HCT116 (cell line): ENCODE measurements at regions not wholly inside any gene's neighbourhood (a gene's known extent, or its start where the extent isn't known, plus 50 kb on each side); places are given as distances from the start of the nearest gene placed in this dataset.

Experiments used
- ATAC-seq: fragments of 200-7000 bp; cut with Tn5 transposase; 2 replicates; pipeline ENCODE4 v1.9.1; 2020; ENCODE audit warnings: mild to moderate bottlenecking, moderate library complexity
- BruUV-seq: library from RNA; stranded (reverse); fragments of 400-500 nt; replicated peaks from 2 replicates; lab custom pipeline; 2021; lab: Mats Ljungman, UMichigan
- CTCF ChIA-PET: fragments of 300-600 bp; sonication (Branson Sonifier 250); formaldehyde crosslinking; loops from one replicate; lab custom pipeline; 2021; ENCODE audit warnings: antibody characterized with exemption; lab: Charles Lee
- POLR2A ChIA-PET: fragments of 300-600, 350-600 bp; sonication (Branson Sonifier 250); formaldehyde crosslinking; loops from one replicate; lab custom pipeline; 2021; ENCODE audit warnings: antibody characterized with exemption; lab: Charles Lee
- RAD21 ChIA-PET, 2 experiments: fragments of 300-600 bp; sonication (Branson Sonifier 250); formaldehyde crosslinking; loops; one replicate each; lab custom pipeline; 2023; ENCODE audit warnings: low total read pairs in 2 of 2; ENCODE audit not compliant: uncharacterized antibody in 2 of 2, unreplicated experiment in 2 of 2, low non-redundant PET in 1 of 2; lab: Charles Lee
- DNase-seq: peaks from one replicate; pipeline ENCODE4 v3.0.0-alpha.2; 2010; ENCODE audit warnings: low read depth, low spot score
- H2AFZ ChIP-seq: fragments of 200-600 bp; shearing (Covaris generic), sonication (generic); 2 replicates; pipeline ENCODE4 v1.6.1; 2017; ENCODE audit warnings: low read depth, mixed run types, mixed read lengths, antibody characterized with exemption, low read length; ENCODE audit not compliant: poor library complexity, severe bottlenecking
- H3K27ac ChIP-seq: 2 replicates; pipeline ENCODE4 v1.5.1; 2012; ENCODE audit warnings: low read depth, low read length
- H3K27me3 ChIP-seq: fragments of 200-600 bp; sonication (generic); 2 replicates; pipeline ENCODE4 v1.6.1; 2016; ENCODE audit warnings: mixed run types, low read length, mixed read lengths; ENCODE audit not compliant: insufficient read depth
- H3K36me3 ChIP-seq, 2 experiments: fragments of 200-500 bp in 1 of 2; fragments of 200-600 bp in 1 of 2; sonication (Bioruptor generic) in 1 of 2; sonication (generic) in 1 of 2; 2 replicates each; pipeline versions ENCODE4 v1.5.1 to v1.6.1; 2014 to 2016; ENCODE audit warnings: low read length in 2 of 2, inconsistent platforms in 1 of 2, mixed read lengths in 1 of 2, mixed run types in 1 of 2; ENCODE audit not compliant: insufficient read depth in 2 of 2, control insufficient read depth in 1 of 2
- H3K4me1 ChIP-seq, 2 experiments: fragments of 200-600 bp in 1 of 2; sonication (generic) in 1 of 2; 2 replicates each; pipeline versions ENCODE4 v1.5.1 to v1.6.1; 2012 to 2017; ENCODE audit warnings: low read length in 2 of 2, inconsistent platforms in 1 of 2, mild to moderate bottlenecking in 1 of 2, mixed read lengths in 1 of 2, mixed run types in 1 of 2, moderate library complexity in 1 of 2; ENCODE audit not compliant: insufficient read depth in 2 of 2, control insufficient read depth in 1 of 2
- H3K4me2 ChIP-seq: fragments of 200-600 bp; sonication (generic); 2 replicates; pipeline ENCODE4 v1.6.1; 2017; ENCODE audit warnings: mixed run types, low read length, mixed read lengths
- H3K4me3 ChIP-seq, 2 experiments: fragments of 200-600 bp in 1 of 2; sonication (generic) in 1 of 2; replicated peaks in 1 of 2; 2 replicates each; pipeline ENCODE4 v1.5.1; 2011 to 2016; ENCODE audit warnings: low read length in 2 of 2, control low read depth in 1 of 2, low read depth in 1 of 2, mild to moderate bottlenecking in 1 of 2, mixed read lengths in 1 of 2, mixed run types in 1 of 2
- H3K79me2 ChIP-seq: fragments of 200-600 bp; sonication (generic); 2 replicates; pipeline ENCODE4 v1.6.1; 2017; ENCODE audit warnings: mild to moderate bottlenecking, mixed run types, low read length, moderate library complexity, mixed read lengths; ENCODE audit not compliant: insufficient read depth
- H3K9ac ChIP-seq: fragments of 200-600 bp; sonication (generic); 2 replicates; pipeline ENCODE4 v1.6.1; 2016; ENCODE audit warnings: low read length, mixed read lengths
- H3K9me2 ChIP-seq: fragments of 200-600 bp; sonication (generic), shearing (Covaris generic); 2 replicates; pipeline ENCODE4 v1.6.1; 2017; ENCODE audit warnings: mixed run types, mild to moderate bottlenecking, moderate library complexity; ENCODE audit not compliant: insufficient read depth
- H3K9me3 ChIP-seq, 2 experiments: fragments of 200-500 bp in 1 of 2; fragments of 200-600 bp in 1 of 2; sonication (Bioruptor generic) in 1 of 2; sonication (generic) in 1 of 2; 2 replicates each; pipeline ENCODE4 v1.6.1; 2014 to 2017; ENCODE audit warnings: low read length in 2 of 2, mixed read lengths in 2 of 2, inconsistent platforms in 1 of 2, low read depth in 1 of 2, mild to moderate bottlenecking in 1 of 2, mixed run types in 1 of 2, moderate library complexity in 1 of 2; ENCODE audit not compliant: control insufficient read depth in 1 of 2, insufficient read depth in 1 of 2
- H4K20me1 ChIP-seq: fragments of 200-600 bp; sonication (generic), shearing (Covaris generic); 2 replicates; pipeline ENCODE4 v1.6.1; 2017; ENCODE audit warnings: mixed run types, mild to moderate bottlenecking, moderate library complexity; ENCODE audit not compliant: insufficient read depth
- CBX3 ChIP-seq: IDR thresholded peaks from 2 replicates; pipeline ENCODE4 v1.6.1; 2012; ENCODE audit warnings: low read depth
- CTCF ChIP-seq, 3 experiments: fragments of 200-600 bp in 1 of 3; sonication (generic) in 1 of 3; IDR thresholded peaks in 2 of 3; conservative IDR thresholded peaks in 1 of 3; 2 replicates each; pipeline ENCODE4 v1.5.1; 2012 to 2017; ENCODE audit warnings: low read depth in 2 of 3, low read length in 2 of 3, antibody characterized with exemption in 1 of 3, borderline replicate concordance in 1 of 3, control low read depth in 1 of 3, mild to moderate bottlenecking in 1 of 3, mixed read lengths in 1 of 3, mixed run types in 1 of 3, moderate library complexity in 1 of 3; ENCODE audit not compliant: insufficient read depth in 1 of 3
- EGR1 ChIP-seq: IDR thresholded peaks from 2 replicates; pipeline ENCODE4 v1.6.1; 2012; ENCODE audit warnings: low read depth
- ELF1 ChIP-seq: IDR thresholded peaks from 2 replicates; pipeline ENCODE4 v1.6.1; 2012; ENCODE audit warnings: low read depth, borderline replicate concordance
- EZH2phosphoT487 ChIP-seq: fragments of 200-600 bp; IDR thresholded peaks from 2 replicates; pipeline ENCODE4 v1.6.1; 2018; ENCODE audit warnings: antibody characterized with exemption, borderline replicate concordance
- MAX ChIP-seq: IDR thresholded peaks from 2 replicates; pipeline ENCODE4 v1.6.1; 2012
- POLR2A ChIP-seq: IDR thresholded peaks from 2 replicates; pipeline ENCODE4 v1.7.0; 2011; ENCODE audit warnings: borderline replicate concordance; ENCODE audit not compliant: insufficient read depth, insufficient read length; ENCODE audit errors: extremely low read depth
- SP1 ChIP-seq: IDR thresholded peaks from 2 replicates; pipeline ENCODE4 v1.6.1; 2012; ENCODE audit warnings: low read depth
- SRF ChIP-seq: IDR thresholded peaks from 2 replicates; pipeline ENCODE4 v1.6.1; 2012; ENCODE audit warnings: low read depth
- TCF7L2 ChIP-seq: IDR thresholded peaks from 2 replicates; pipeline ENCODE4 v1.7.0; 2011; ENCODE audit warnings: borderline replicate concordance, inconsistent platforms; ENCODE audit not compliant: insufficient read depth, insufficient read length; ENCODE audit errors: extremely low read depth
- YY1 ChIP-seq: IDR thresholded peaks from 2 replicates; pipeline ENCODE4 v1.6.1; 2011; ENCODE audit warnings: low read length, low read depth, moderate library complexity, mild to moderate bottlenecking; ENCODE audit not compliant: insufficient replicate concordance; ENCODE audit errors: extremely low read depth
- ZBTB33 ChIP-seq: IDR thresholded peaks from 2 replicates; pipeline ENCODE4 v1.6.1; 2011; ENCODE audit warnings: mild to moderate bottlenecking, low read length, moderate library complexity; ENCODE audit not compliant: insufficient replicate concordance; ENCODE audit errors: extremely low read depth
- ZNF274 ChIP-seq: fragments of 200-500 bp; sonication (Bioruptor generic); IDR thresholded peaks from 2 replicates; pipeline ENCODE4 v1.6.1; 2014; ENCODE audit warnings: mild to moderate bottlenecking, low read depth, low read length, inconsistent platforms
- intact Hi-C: fragments of 100-400 bp; cut with micrococcal nuclease; formaldehyde crosslinking; loops from 2 replicates; pipeline ENCODE4 v1.10.0; 2022

GRCh38 chr5:45089870-45090269 is 281.1 kb downstream of the MRPS30 start:
- intact Hi-C loops = no loop called here
- Histone ChIP-seq H3K27ac (no peak overlapping the region), H4K20me1 (no peaks in the 10 kb centered on the region), H3K27me3 (no peaks in the 10 kb centered on the region), H3K9ac (no peak overlapping the region), H3K4me1 (no peaks in the 10 kb centered on the region), H3K9me2 (no peaks in the 10 kb centered on the region), H3K4me3 (no peak overlapping the region), H3K4me2 (no peak overlapping the region), H3K79me2 (no peaks in the 10 kb centered on the region), H3K36me3 (no peaks in the 10 kb centered on the region), H3K9me3 (no peaks in the 10 kb centered on the region), H2AFZ (peak overlapping the region; percentile 13)
- RAD21 ChIA-PET = no interaction called here
- POLR2A ChIA-PET = no interaction called here
- BruUV-seq = no TSS peak
- CTCF ChIA-PET = interaction anchor here (0.9 kb wide), 1 partner anchor 52 kb away, joined by 3 read pairs; no protein-coding TSS in a partner anchor
- 0 out of 6 replicates have a peak, but pooled peaks of 1 of the 3 experiments have one; percentile 23 for TF ChIP-seq CTCF (IDR thresholded peaks at IDR 0.05 in 2 of 3, conservative IDR thresholded peaks at IDR 0.05 in 1 of 3; ENCODE audit: borderline replicate concordance in 1 of 3, insufficient read depth in 1 of 3, low read depth in 2 of 3, low read length in 2 of 3)
- TF ChIP-seq CBX3 = no peak
- no peak for TF ChIP-seq TCF7L2
- no peak for TF ChIP-seq SP1
- no peak for TF ChIP-seq ELF1
- no peak for TF ChIP-seq MAX
- TF ChIP-seq EGR1 = no peak
- no peak for TF ChIP-seq YY1
- peak; percentile 76 for ATAC-seq
- DNase-seq = no peak

GRCh38 chr5:45093377-45093776 is 284.6 kb downstream of the MRPS30 start:
- no peaks in the 10 kb centered on the region for H3K36me3 ChIP-seq
- no peaks in the 10 kb centered on the region for H3K79me2 ChIP-seq
- no peaks in the 10 kb centered on the region for H4K20me1 ChIP-seq
- ChIA-PET RAD21 (no interaction called here), POLR2A (no interaction called here), CTCF (no interaction called here)
- BruUV-seq = no TSS peak
- H3K27ac ChIP-seq = no peak overlapping the region
- no peaks in the 10 kb centered on the region for H3K9me2 ChIP-seq
- intact Hi-C loops = no loop called here
- no peak overlapping the region for H2AFZ ChIP-seq
- no peaks in the 10 kb centered on the region for H3K4me1 ChIP-seq
- H3K9ac ChIP-seq = no peak overlapping the region
- H3K27me3 ChIP-seq = no peaks in the 10 kb centered on the region
- DNase-seq (no peak), ATAC-seq (no peak)
- no peaks in the 10 kb centered on the region for H3K9me3 ChIP-seq
- no peak overlapping the region for H3K4me3 ChIP-seq
- no peak overlapping the region for H3K4me2 ChIP-seq
- TF ChIP-seq CTCF (IDR thresholded peaks at IDR 0.05 in 2 of 3, conservative IDR thresholded peaks at IDR 0.05 in 1 of 3; ENCODE audit: borderline replicate concordance in 1 of 3, insufficient read depth in 1 of 3, low read depth in 2 of 3, low read length in 2 of 3) (no peak), ZNF274 (no peak), YY1 (no peak), ZBTB33 (no peak), SRF (no peak), POLR2A (no peak), MAX (no peak), EZH2phosphoT487 (no peak)
